ENCODE measurements at regions not wholly inside any gene's neighbourhood (a gene's known extent, or its start where the extent isn't known, plus 50 kb on each side); places are given as distances from the start of the nearest gene placed in this dataset.
A peak's percentile ranks its signal among the peaks of the same experiment; 100 is the strongest.
"Not testable (repeated sequence)": the region's sequence is repeated elsewhere in the genome, so short reads cannot be mapped to it uniquely, and the experiment has no call there.

- DNase-seq (ENCODE audit: low read depth): no peak
Measured at GRCh38 chr20:60096166-60096565, 137.9 kb downstream of the CDH26 start.

GRCh38 chr20:60097285-60097684, 139.1 kb downstream of the CDH26 start:
- DNase-seq (ENCODE audit: low read depth): no peak

DNA sequence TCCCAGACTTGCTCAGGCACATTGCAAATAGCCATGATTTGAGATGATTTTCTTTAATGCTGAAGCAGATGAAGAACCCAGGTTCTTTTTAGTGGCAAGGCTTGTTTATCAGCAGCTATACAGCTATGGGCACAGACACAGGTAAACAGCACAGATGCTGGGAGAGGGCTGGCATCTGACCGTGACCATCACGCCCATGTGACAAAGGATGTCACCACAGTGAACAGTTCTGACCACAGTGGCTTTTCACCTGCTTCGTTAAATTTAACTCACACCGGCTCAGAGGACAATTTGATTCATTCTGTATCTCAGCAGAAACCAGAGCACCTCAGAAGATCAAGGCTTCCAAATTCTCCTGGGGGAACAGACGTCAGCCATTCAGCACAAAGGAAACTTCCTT, 142.6 kb downstream of the CDH26 start:
- no peak for DNase-seq (ENCODE audit: low read depth)

GRCh38 chr20:60101201-60101890, 143.1 kb downstream of the CDH26 start:
- no peak for DNase-seq (ENCODE audit: low read depth)

DNA sequence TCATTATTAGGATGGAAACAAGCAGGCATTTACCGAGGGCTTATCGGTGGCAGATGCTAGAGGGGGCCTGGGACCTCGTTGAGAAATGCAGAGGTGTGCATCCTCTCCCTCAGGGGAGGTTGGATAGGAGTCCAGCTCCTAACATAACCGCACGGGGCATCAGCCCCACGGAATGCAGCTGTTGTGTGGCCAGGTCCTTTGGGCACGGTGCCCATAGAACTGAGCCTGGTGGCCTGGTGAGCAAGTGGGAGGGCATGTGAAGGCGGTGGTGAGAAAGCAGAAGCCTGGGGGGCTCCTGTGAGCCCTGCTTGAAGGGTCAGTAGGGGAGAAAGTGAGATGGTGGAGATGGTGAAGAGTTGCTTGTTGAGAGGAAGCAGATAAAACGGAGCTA, 143.7 kb downstream of the CDH26 start:
- no peak for DNase-seq (ENCODE audit: low read depth)

- no peak for DNase-seq (ENCODE audit: low read depth)
Measured at GRCh38 chr20:60102665-60103210, 144.5 kb downstream of the CDH26 start.

DNA sequence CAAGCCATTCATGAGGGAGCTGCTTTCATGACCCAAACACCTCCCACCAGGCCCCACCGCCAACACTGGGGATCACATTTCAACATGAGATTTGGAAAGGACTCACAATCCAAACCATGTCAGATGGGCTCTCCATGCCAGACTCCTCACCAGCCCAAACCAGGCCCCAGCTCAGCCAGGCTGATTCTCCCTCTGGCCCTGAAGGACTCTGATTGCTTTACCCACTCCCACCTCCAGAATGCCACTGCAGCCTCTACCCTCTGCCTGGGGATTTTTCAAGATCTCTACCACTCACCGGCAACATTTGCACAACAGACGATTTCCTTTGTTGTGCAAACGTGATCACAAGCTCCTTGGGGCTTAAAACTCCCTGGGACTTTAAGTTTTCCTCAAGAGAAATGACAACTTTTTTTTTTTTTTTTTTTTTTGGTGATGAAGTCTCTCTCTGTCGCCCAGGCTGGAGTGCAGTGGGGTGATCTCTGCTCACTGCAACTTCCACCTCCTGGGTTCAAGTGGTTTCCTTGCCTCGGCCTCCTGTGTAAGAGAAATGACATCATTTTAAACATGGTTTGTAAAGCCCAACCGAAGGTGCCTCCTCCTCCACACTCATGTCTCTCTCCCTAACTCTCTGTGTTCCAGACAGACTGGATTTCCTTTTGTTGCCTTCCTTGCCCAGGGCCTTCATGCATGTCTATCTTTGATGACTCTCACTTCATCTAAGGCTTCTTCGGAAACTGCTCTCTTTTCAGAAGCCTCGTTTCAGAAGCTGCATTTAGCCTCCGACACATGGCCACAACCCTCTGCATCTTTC, 147.0 kb downstream of the CDH26 start:
- DNase-seq (ENCODE audit: low read depth): no peak

- DNase-seq (ENCODE audit: low read depth): not testable (repeated sequence)
Measured at GRCh38 chr20:60106186-60106585, 148.0 kb downstream of the CDH26 start.

GRCh38 chr20:60107621-60108390, 149.6 kb downstream of the CDH26 start:
- DNase-seq (ENCODE audit: low read depth): no peak

DNA sequence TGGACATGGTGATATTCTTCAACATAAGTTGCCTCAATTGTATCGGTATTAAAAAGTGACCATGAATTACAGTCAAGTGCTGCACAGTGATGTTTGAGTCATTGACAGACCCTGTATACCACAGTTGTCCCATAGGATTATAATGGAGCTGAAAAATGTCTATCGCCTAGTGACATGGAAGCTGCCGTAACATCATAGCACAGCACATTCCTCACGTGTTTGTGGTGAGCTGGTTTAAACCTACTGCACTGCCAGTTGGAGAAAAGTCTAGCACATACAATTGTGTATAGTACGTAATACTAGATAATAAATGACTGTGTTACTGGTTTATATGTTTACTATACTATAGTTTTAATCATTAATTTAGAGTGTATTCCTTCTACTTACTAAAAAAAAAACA, 150.2 kb downstream of the CDH26 start:
- peak; percentile 29 for DNase-seq (ENCODE audit: low read depth)

DNA sequence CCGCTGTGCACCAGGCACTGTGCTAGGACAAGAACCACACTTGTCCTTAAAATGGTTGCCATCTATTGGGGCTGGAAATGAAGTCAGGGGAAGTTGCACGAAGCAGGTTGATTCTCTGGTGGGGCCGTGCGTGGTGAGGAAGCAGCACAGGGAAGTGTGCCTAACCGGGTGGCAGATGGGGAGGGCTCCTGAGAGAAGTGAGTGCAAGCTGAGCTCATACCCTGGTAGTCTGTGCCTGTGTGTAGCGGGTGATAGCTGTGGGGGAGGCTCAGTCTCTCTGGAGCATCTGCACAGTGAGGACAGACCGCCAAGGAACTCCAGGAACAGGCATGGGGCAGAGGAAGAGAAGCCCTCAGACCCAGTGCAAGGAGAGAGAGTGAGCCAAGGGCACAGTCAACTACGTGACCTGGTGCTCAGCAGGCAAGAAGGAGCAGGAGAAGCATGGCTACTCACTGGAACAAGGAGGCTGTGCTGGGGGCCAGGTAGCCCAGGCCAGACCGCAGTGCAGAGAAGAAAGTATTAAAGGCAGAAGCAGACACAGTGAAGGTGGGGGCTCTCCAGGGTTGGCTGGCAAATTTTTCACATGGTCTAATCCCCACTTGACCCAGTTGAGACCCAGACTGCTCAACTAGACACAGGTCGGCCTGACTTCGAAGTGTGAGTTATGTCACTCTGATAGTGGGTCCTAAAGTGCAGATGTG, 155.0 kb downstream of the CDH26 start:
- DNase-seq (ENCODE audit: low read depth): no peak

DNA sequence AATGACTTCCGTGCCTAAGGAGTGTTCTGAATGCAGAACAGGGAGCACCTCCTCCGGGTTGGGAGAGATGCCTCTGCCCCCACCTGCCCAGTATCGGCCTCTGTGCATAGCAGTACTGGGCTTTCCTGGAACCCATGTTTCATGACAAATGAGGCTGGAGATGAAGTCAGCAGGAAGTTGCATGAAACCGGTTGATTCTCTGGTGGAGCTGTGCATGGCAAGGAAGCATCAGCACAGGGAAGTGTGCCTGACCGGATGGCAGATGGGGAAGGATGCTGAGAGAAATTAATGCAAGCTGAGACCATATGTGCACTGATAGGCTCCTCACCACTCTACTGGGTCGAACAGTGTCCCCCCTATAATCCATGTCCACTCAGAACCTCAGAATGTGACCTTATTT, 155.5 kb downstream of the CDH26 start:
- no peak for DNase-seq (ENCODE audit: low read depth)

DNA sequence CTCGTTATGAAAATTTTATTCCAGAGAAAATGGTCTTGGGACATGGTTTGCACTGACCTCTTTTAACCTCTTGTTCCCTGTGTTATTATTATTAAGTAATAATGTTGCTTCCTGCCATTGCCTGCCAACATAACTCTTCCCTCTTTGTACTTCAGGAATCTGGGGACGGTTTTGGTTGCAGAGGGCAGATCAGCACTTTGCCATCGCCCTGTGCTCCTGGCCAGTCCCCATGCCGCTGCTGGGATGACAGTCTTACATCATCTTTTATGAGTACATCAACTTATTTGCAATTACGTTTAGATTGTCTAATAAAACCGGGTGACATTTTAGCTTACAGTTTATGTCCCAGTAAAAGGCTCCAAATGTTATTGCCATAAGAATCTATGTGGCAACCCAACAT, 157.2 kb downstream of the CDH26 start:
- DNase-seq (ENCODE audit: low read depth): no peak

GRCh38 chr20:60116128-60116909, 158.1 kb downstream of the CDH26 start:
- DNase-seq (ENCODE audit: low read depth): no peak

- peak; percentile 7 for DNase-seq (ENCODE audit: low read depth)
Measured at GRCh38 chr20:60117065-60117464, 158.8 kb downstream of the CDH26 start.

DNA sequence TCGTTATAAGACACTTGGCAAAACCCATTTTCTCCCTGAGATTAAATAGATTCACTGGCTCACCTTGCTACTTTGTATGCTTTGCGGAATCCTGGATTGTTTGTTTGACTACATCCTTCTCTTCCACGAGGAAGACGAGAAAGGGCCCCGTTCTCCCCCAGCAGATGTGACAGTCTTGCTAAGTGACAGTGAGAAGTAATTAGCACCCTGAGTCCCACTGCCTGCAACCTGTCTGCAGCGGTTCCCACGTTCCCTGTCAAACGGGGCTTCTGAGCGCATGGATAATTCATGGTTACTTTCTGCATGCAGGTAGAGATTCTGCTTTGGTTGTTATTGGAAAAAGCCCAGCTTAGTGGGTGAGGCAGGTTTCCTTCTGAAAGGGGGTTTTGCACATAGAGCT, 163.7 kb downstream of the CDH26 start:
- no peak for DNase-seq (ENCODE audit: low read depth)

- no peak for DNase-seq (ENCODE audit: low read depth)
Measured at GRCh38 chr20:60122671-60123070, 164.4 kb downstream of the CDH26 start.

GRCh38 chr20:60123096-60123495, 164.9 kb downstream of the CDH26 start:
- no peak for DNase-seq (ENCODE audit: low read depth)

- DNase-seq (ENCODE audit: low read depth): no peak
Measured at GRCh38 chr20:60123652-60124051, 165.4 kb downstream of the CDH26 start.

GRCh38 chr20:60124776-60125381, 166.7 kb downstream of the CDH26 start:
- DNase-seq (ENCODE audit: low read depth): no peak

DNA sequence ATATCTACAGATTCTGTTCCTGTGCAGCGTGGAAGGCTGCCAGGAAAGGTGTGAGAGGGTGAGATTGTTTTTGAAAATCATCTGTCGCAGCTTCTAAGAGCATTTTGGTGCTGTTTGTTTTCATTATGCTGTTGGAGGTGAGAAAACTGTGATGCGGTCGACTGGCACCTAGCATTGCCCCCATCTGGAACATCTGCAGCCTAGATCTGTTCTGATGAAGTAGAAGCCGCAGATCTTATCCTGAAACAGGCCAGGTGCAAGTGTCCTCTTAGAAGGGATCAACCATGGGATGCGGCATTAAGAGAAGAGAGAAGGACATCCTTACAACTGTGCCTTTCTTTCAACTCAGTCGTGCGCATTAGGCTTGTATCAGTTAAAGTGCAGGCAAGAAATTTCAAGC, 167.3 kb downstream of the CDH26 start:
- DNase-seq (ENCODE audit: low read depth): no peak

Measured in amniotic epithelial cell (primary cell).